HG02571 (cell line): ENCODE measurements at regions not wholly inside any gene's neighbourhood (a gene's known extent, or its start where the extent isn't known, plus 50 kb on each side); places are given as distances from the start of the nearest gene placed in this dataset.

Source experiments
- ATAC-seq: cut with Tn5 transposase; IDR thresholded peaks from one replicate; pipeline ENCODE4 v1.9.1; 2021; ENCODE audit warnings: mild to moderate bottlenecking, moderate library complexity; ENCODE audit not compliant: unreplicated experiment

GRCh38 chr3:72133329-72134011, 348.5 kb upstream of the PROK2 start:
- ATAC-seq = no peak

- no peak for ATAC-seq
Observed at GRCh38 chr3:72131899-72132298, 347.0 kb upstream of the PROK2 start.

- ATAC-seq = no peak
Observed at GRCh38 chr3:72130565-72130964, 345.6 kb upstream of the PROK2 start.

GRCh38 chr3:72129501-72130094, 344.6 kb upstream of the PROK2 start:
- ATAC-seq = no peak

- no peak for ATAC-seq
Observed at GRCh38 chr3:72128921-72129320, 344.0 kb upstream of the PROK2 start.

- ATAC-seq = no peak
Observed at GRCh38 chr3:72127844-72128243, 342.9 kb upstream of the PROK2 start.

GRCh38 chr3:72127224-72127612, 342.3 kb upstream of the PROK2 start:
- ATAC-seq = no peak

- ATAC-seq = no peak
Observed at GRCh38 chr3:72126441-72127223, 341.7 kb upstream of the PROK2 start.

- ATAC-seq = no peak
Observed at GRCh38 chr3:72123908-72124441, 339.0 kb upstream of the PROK2 start.

- ATAC-seq = peak; percentile 78
Observed at GRCh38 chr3:72120806-72121778, 336.1 kb upstream of the PROK2 start.

- ATAC-seq = no peak
Observed at GRCh38 chr3:72120039-72120438, 335.1 kb upstream of the PROK2 start.

GRCh38 chr3:72118628-72119027, 333.7 kb upstream of the PROK2 start:
- ATAC-seq = no peak

- no peak for ATAC-seq
Observed at GRCh38 chr3:72116226-72116625, 331.3 kb upstream of the PROK2 start.

- ATAC-seq = no peak
Observed at GRCh38 chr3:72115307-72115706, 330.4 kb upstream of the PROK2 start.

- ATAC-seq = no peak
Observed at GRCh38 chr3:72114773-72115172, 329.8 kb upstream of the PROK2 start.

- no peak for ATAC-seq
Observed at GRCh38 chr3:72113964-72114363, 329.0 kb upstream of the PROK2 start.

- no peak for ATAC-seq
Observed at GRCh38 chr3:72113564-72113963, 328.6 kb upstream of the PROK2 start.

- ATAC-seq = no peak
Observed at GRCh38 chr3:72112435-72112834, 327.5 kb upstream of the PROK2 start.

GRCh38 chr3:72111265-72112205, 326.6 kb upstream of the PROK2 start:
- no peak for ATAC-seq
